OCI-LY3 (cell line): ENCODE measurements at regions not wholly inside any gene's neighbourhood (a gene's known extent, or its start where the extent isn't known, plus 50 kb on each side); places are given as distances from the start of the nearest gene placed in this dataset.

Source experiments
- EZH2phosphoT487 ChIP-seq: fragments of 200-600 bp; shearing (Covaris generic); IDR thresholded peaks from 2 replicates; pipeline ENCODE4 v1.6.1; 2018; ENCODE audit warnings: antibody characterized with exemption, mixed run types, low read depth
- TF ChIP-seq, protein P1 (sequence below): fragments of 200-600, 300-600 bp; sonication (generic); IDR thresholded peaks from 2 replicates; pipeline ENCODE4 v1.5.1; 2014; ENCODE audit warnings: antibody characterized with exemption, low read length, low read depth

DNA sequence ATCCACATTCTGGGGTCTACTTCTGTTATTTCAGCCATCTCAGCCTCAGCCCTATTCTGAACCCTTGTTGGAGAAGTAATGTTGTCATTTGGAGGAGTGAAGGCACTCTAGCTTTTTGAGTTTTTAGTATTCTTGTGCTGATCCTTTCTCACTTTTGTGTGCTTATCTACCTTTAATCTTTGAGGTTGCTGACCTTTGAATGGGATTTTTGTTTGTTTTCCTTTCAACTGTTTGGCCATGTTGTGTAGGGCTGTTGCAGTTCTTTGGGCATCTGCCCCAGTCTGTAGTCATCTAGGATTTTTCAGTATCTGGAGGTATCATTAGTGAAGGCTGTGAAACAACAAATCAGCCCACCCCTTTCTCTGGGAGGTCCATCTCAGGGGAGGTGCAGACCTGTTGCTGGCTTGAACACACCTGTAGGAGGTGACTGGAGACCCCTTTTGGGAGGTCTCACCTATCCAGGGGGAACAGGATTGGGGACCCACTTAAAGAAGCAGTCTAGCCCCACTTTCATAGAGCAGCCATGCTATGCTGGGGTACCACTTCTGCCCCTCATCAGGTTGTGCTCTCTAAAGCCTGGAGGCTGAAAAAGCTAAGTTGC, 1391.4 kb downstream of the UQCRFS1 start:
- TF ChIP-seq, protein P1, sequence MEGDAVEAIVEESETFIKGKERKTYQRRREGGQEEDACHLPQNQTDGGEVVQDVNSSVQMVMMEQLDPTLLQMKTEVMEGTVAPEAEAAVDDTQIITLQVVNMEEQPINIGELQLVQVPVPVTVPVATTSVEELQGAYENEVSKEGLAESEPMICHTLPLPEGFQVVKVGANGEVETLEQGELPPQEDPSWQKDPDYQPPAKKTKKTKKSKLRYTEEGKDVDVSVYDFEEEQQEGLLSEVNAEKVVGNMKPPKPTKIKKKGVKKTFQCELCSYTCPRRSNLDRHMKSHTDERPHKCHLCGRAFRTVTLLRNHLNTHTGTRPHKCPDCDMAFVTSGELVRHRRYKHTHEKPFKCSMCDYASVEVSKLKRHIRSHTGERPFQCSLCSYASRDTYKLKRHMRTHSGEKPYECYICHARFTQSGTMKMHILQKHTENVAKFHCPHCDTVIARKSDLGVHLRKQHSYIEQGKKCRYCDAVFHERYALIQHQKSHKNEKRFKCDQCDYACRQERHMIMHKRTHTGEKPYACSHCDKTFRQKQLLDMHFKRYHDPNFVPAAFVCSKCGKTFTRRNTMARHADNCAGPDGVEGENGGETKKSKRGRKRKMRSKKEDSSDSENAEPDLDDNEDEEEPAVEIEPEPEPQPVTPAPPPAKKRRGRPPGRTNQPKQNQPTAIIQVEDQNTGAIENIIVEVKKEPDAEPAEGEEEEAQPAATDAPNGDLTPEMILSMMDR: no peak
- no peak for TF ChIP-seq EZH2phosphoT487
